HEK293 (cell line): ENCODE measurements at regions not wholly inside any gene's neighbourhood (a gene's known extent, or its start where the extent isn't known, plus 50 kb on each side); places are given as distances from the start of the nearest gene placed in this dataset.

Experiments used
- CTCF ChIA-PET: fragments of 350-600 bp; formaldehyde crosslinking; extraction: SDS; loops from one replicate; lab custom pipeline; 2021; ENCODE audit warnings: antibody characterized with exemption; lab: Yijun Ruan, JAX
- POLR2A ChIA-PET: fragments of 300-600 bp; formaldehyde crosslinking; extraction: SDS; loops from one replicate; lab custom pipeline; 2020; ENCODE audit warnings: antibody characterized with exemption, inconsistent platforms; lab: Yijun Ruan, JAX
- H3K27ac ChIP-seq: fragments of 200-500 bp; sonication (Bioruptor generic); 2 replicates; pipeline ENCODE4 v1.5.1; 2014; ENCODE audit warnings: low read depth, low read length, control low read depth, inconsistent platforms; ENCODE audit errors: extremely low read depth
- H3K36me3 ChIP-seq, 2 experiments: fragments of 200-500 bp in 1 of 2; sonication (Bioruptor generic) in 1 of 2; 1 replicate in 1 of 2; 2 replicates in 1 of 2; pipeline ENCODE4 v1.5.1; 2014 to 2017; ENCODE audit warnings: inconsistent platforms in 2 of 2, low read length in 2 of 2; ENCODE audit not compliant: control insufficient read depth in 2 of 2, insufficient read depth in 1 of 2
- H3K4me1 ChIP-seq: fragments of 200-500 bp; sonication (Bioruptor generic); 2 replicates; pipeline ENCODE4 v1.5.1; 2014; ENCODE audit warnings: mild to moderate bottlenecking, low read length, inconsistent platforms; ENCODE audit not compliant: control insufficient read depth, insufficient read depth
- H3K4me3 ChIP-seq: 2 replicates; pipeline ENCODE4 v1.5.1; 2011; ENCODE audit warnings: low read depth, mild to moderate bottlenecking, control low read depth, low read length, moderate library complexity
- H3K9me3 ChIP-seq: fragments of 200-500 bp; sonication (Bioruptor generic); 2 replicates; pipeline ENCODE4 v1.5.1; 2014; ENCODE audit warnings: low read depth, low read length, inconsistent platforms; ENCODE audit not compliant: control insufficient read depth, insufficient read depth
- HIC1 ChIP-seq: fragments of 450-650 bp; formaldehyde crosslinking; IDR thresholded peaks from 2 replicates; pipeline ENCODE4 v1.5.1; 2016; ENCODE audit warnings: missing biosample characterization, missing genetic modification characterization
- KLF10 ChIP-seq: fragments of 450-650 bp; IDR thresholded peaks from 2 replicates; pipeline ENCODE4 v1.5.1; 2018; ENCODE audit warnings: missing biosample characterization, mild to moderate bottlenecking, missing genetic modification characterization
- WT1 ChIP-seq: fragments of 450-650 bp; formaldehyde crosslinking; IDR thresholded peaks from 2 replicates; pipeline ENCODE4 v1.5.1; 2016; ENCODE audit warnings: missing biosample characterization, missing genetic modification characterization
- ZBTB44 ChIP-seq: fragments of 450-650 bp; IDR thresholded peaks from 2 replicates; pipeline ENCODE4 v1.5.1; 2018; ENCODE audit warnings: missing biosample characterization, mild to moderate bottlenecking, missing genetic modification characterization
- ZNF114 ChIP-seq: fragments of 450-650 bp; formaldehyde crosslinking; IDR thresholded peaks from 2 replicates; pipeline ENCODE4 v1.5.0; 2017; ENCODE audit warnings: missing biosample characterization, missing genetic modification characterization
- ZNF121 ChIP-seq: fragments of 450-650 bp; formaldehyde crosslinking; IDR thresholded peaks from 2 replicates; pipeline ENCODE4 v1.5.1; 2016; ENCODE audit warnings: missing biosample characterization, missing genetic modification characterization
- ZNF133 ChIP-seq: fragments of 450-650 bp; formaldehyde crosslinking; IDR thresholded peaks from 2 replicates; pipeline ENCODE4 v1.5.1; 2016; ENCODE audit warnings: missing biosample characterization, missing genetic modification characterization
- ZNF184 ChIP-seq: fragments of 450-650 bp; IDR thresholded peaks from 2 replicates; pipeline ENCODE4 v1.5.1; 2018; ENCODE audit warnings: missing biosample characterization, mild to moderate bottlenecking, missing genetic modification characterization
- ZNF501 ChIP-seq: fragments of 450-650 bp; formaldehyde crosslinking; IDR thresholded peaks from 2 replicates; pipeline ENCODE4 v1.5.1; 2016; ENCODE audit warnings: missing biosample characterization, missing genetic modification characterization
- ZNF621 ChIP-seq: fragments of 450-650 bp; formaldehyde crosslinking; IDR thresholded peaks from 2 replicates; pipeline ENCODE4 v1.5.1; 2017; ENCODE audit warnings: missing biosample characterization, missing genetic modification characterization
- ZNF626 ChIP-seq: fragments of 450-650 bp; sonication (Bioruptor Pico); formaldehyde crosslinking; IDR thresholded peaks from 2 replicates; pipeline ENCODE4 v1.5.1; 2018; ENCODE audit warnings: missing biosample characterization, missing genetic modification characterization, inconsistent platforms
- ZSCAN4 ChIP-seq: fragments of 450-650 bp; formaldehyde crosslinking; IDR thresholded peaks from 2 replicates; pipeline ENCODE4 v1.5.1; 2017; ENCODE audit warnings: missing biosample characterization, missing genetic modification characterization
- TF ChIP-seq, protein P1 (sequence below): fragments of 450-650 bp; formaldehyde crosslinking; IDR thresholded peaks from 2 replicates; pipeline ENCODE4 v1.5.1; 2016; ENCODE audit warnings: missing biosample characterization, missing genetic modification characterization
- TF ChIP-seq, protein P2 (sequence below): fragments of 450-650 bp; formaldehyde crosslinking; IDR thresholded peaks from 2 replicates; pipeline ENCODE4 v1.5.1; 2016; ENCODE audit warnings: missing biosample characterization, missing genetic modification characterization
- TF ChIP-seq, protein P3 (sequence below): fragments of 450-650 bp; formaldehyde crosslinking; IDR thresholded peaks from 2 replicates; pipeline ENCODE4 v1.5.1; 2016; ENCODE audit warnings: missing biosample characterization, missing genetic modification characterization, low read depth

- TF ChIP-seq HIC1 (tag by site-specific recombination), result no peak
Observed at GRCh38 chr11:43550714-43551113, 129.8 kb upstream of the HSD17B12 start (continued).

GRCh38 chr11:43554148-43554473 lies 126.4 kb upstream of the HSD17B12 start:
- ChIA-PET POLR2A (no interaction called here), CTCF (no interaction called here)
- no peaks in the 10 kb centered on the region for H3K9me3 ChIP-seq
- TF ChIP-seq, protein P1, sequence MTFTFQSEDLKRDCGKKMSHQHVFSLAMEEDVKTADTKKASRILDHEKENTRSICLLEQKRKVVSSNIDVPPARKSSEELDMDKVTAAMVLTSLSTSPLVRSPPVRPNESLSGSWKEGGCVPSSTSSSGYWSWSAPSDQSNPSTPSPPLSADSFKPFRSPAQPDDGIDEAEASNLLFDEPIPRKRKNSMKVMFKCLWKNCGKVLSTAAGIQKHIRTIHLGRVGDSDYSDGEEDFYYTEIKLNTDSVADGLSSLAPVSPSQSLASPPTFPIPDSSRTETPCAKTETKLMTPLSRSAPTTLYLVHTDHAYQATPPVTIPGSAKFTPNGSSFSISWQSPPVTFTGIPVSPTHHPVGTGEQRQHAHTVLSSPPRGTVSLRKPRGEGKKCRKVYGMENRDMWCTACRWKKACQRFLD (tag by site-specific recombination), result no peak
- TF ChIP-seq WT1 (tag by site-specific recombination), result no peak
- TF ChIP-seq, protein P2, sequence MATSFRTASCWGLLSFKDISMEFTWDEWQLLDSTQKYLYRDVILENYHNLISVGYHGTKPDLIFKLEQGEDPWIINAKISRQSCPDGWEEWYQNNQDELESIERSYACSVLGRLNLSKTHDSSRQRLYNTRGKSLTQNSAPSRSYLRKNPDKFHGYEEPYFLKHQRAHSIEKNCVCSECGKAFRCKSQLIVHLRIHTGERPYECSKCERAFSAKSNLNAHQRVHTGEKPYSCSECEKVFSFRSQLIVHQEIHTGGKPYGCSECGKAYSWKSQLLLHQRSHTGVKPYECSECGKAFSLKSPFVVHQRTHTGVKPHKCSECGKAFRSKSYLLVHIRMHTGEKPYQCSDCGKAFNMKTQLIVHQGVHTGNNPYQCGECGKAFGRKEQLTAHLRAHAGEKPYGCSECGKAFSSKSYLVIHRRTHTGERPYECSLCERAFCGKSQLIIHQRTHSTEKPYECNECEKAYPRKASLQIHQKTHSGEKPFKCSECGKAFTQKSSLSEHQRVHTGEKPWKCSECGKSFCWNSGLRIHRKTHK, result no peak
- TF ChIP-seq ZNF114 (tag by site-specific recombination), result no peak
- no peak for TF ChIP-seq ZBTB44
- no peak for TF ChIP-seq KLF10 (tag by site-specific recombination)
- TF ChIP-seq ZSCAN4, result no peak
- TF ChIP-seq ZNF184 (tag by site-specific recombination), result no peak
- TF ChIP-seq ZNF501 (tag by site-specific recombination), result no peak
- no peaks in the 10 kb centered on the region for H3K36me3 ChIP-seq
- H3K4me1 ChIP-seq, result no peaks in the 10 kb centered on the region
- no peak overlapping the region for H3K4me3 ChIP-seq
- H3K27ac ChIP-seq, result no peak overlapping the region

GRCh38 chr11:43555186-43555585 lies 125.4 kb upstream of the HSD17B12 start:
- Histone ChIP-seq H3K36me3 (no peaks in the 10 kb centered on the region), H3K4me1 (no peaks in the 10 kb centered on the region), H3K4me3 (no peak overlapping the region), H3K27ac (no peak overlapping the region), H3K9me3 (no peaks in the 10 kb centered on the region)
- TF ChIP-seq ZNF621 (tag by site-specific recombination) (no peak), ZNF626 (tag by site-specific recombination) (no peak), ZNF121 (tag by site-specific recombination) (no peak), ZNF133 (tag by site-specific recombination) (no peak)
- TF ChIP-seq, protein P3, sequence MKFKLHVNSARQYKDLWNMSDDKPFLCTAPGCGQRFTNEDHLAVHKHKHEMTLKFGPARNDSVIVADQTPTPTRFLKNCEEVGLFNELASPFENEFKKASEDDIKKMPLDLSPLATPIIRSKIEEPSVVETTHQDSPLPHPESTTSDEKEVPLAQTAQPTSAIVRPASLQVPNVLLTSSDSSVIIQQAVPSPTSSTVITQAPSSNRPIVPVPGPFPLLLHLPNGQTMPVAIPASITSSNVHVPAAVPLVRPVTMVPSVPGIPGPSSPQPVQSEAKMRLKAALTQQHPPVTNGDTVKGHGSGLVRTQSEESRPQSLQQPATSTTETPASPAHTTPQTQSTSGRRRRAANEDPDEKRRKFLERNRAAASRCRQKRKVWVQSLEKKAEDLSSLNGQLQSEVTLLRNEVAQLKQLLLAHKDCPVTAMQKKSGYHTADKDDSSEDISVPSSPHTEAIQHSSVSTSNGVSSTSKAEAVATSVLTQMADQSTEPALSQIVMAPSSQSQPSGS (tag by site-specific recombination), result no peak
- TF ChIP-seq, all 188 proteins: peak for 0
- CTCF ChIA-PET, result interaction anchor here (0.7 kb wide), 2 partner anchors 555 to 736 kb away, joined by 3 read pairs; no protein-coding TSS in a partner anchor
- POLR2A ChIA-PET, result no interaction called here
